Stomach (tissue), 8 donors: ENCODE measurements at regions not wholly inside any gene's neighbourhood (a gene's known extent, or its start where the extent isn't known, plus 50 kb on each side); places are given as distances from the start of the nearest gene placed in this dataset.

Experiments
- DNase-seq, 2 donors: peaks; one replicate each; pipeline versions ENCODE4 v3.0.0 to v3.0.0-alpha.2; 2013 to 2019
- H3K27ac ChIP-seq, 5 donors: fragments of 200-600 bp in 4 of 5; sonication (generic) in 4 of 5; one replicate each; pipeline ENCODE4 v1.5.1; 2013 to 2019; ENCODE audit warnings: mild to moderate bottlenecking in 1 of 5, moderate library complexity in 1 of 5
- H3K27me3 ChIP-seq, 3 donors: fragments of 200-600 bp; sonication (generic); one replicate each; pipeline ENCODE4 v1.5.1; 2017 to 2019; ENCODE audit warnings: mixed run types in 1 of 3
- H3K36me3 ChIP-seq, 4 donors: fragments of 200-600 bp; sonication (generic); 1 replicate in 3 of 4; 2 replicates in 1 of 4; pipeline ENCODE4 v1.5.1; 2016 to 2019
- H3K4me1 ChIP-seq, 4 donors: fragments of 200-600 bp; sonication (generic); one replicate each; pipeline ENCODE4 v1.5.1; 2016 to 2019
- H3K4me3 ChIP-seq, 4 donors: fragments of 200-600 bp; sonication (generic) in 3 of 4; one replicate each; pipeline ENCODE4 v1.5.1; 2016 to 2019; ENCODE audit warnings: mild to moderate bottlenecking in 1 of 4
- H3K9me3 ChIP-seq, 4 donors: fragments of 200-600 bp; sonication (generic); one replicate each; pipeline ENCODE4 v1.5.1; 2016 to 2019
- CTCF ChIP-seq, 7 experiments: fragments of 450-650 bp in 4 of 7; fragments of 200-600 bp in 3 of 7; sonication (generic) in 3 of 7; IDR thresholded peaks; one replicate each; pipeline ENCODE4 v1.5.1; 2016 to 2019; ENCODE audit warnings: antibody characterized with exemption in 7 of 7, control low read depth in 2 of 7, mild to moderate bottlenecking in 1 of 7
- EP300 ChIP-seq: sonication (generic); formaldehyde crosslinking; IDR thresholded peaks from one replicate; pipeline ENCODE4 v1.6.1; 2017; ENCODE audit warnings: antibody characterized with exemption
- POLR2A ChIP-seq, 4 donors: fragments of 450-650 bp; IDR thresholded peaks; one replicate each; pipeline ENCODE4 v1.6.1; 2016; ENCODE audit warnings: antibody characterized with exemption in 4 of 4, control low read depth in 2 of 4, mild to moderate bottlenecking in 1 of 4, moderate library complexity in 1 of 4
- POLR2AphosphoS5 ChIP-seq, 3 donors: sonication (generic); formaldehyde crosslinking; IDR thresholded peaks; one replicate each; pipeline ENCODE4 v1.6.1; 2016; ENCODE audit warnings: antibody characterized with exemption in 3 of 3
- WGBS, 5 donors: extraction: QIAGEN DNeasy Blood & Tissue Kit in 3 of 5; methylation state at CpG; one replicate each; pipeline versions ENCODE4 v1.1.5 to v1.1.7; 2013 to 2018; 5-methylcytosine and 5-hydroxymethylcytosine counted together
- intact Hi-C: fragments of 100-400 bp; cut with DNase I; formaldehyde crosslinking; loops from one replicate; pipeline ENCODE4 v1.15.1; 2023; ENCODE audit warnings: low total_unique reads
- donor health status: healthy with polysubstance abuse.
- donor health status: Bipolar disorder and iron deficiency.
- donor health status: healthy.

GRCh38 chr6:167392631-167393316 lies 67.9 kb downstream of the TTLL2 start:
- intact Hi-C loops, result no loop called here
- TF ChIP-seq POLR2A (IDR thresholded peaks at IDR 0.05) (no peak), EP300 (no peak), POLR2AphosphoS5 (IDR thresholded peaks at IDR 0.05) (no peak), CTCF (IDR thresholded peaks at IDR 0.05) (no peak)
- Histone ChIP-seq H3K27ac (no peak overlapping the region), H3K4me1 (peaks cover 0 to 18% (median 15%) of the 10 kb centered on the region in 4 donors), H3K9me3 (no peaks in the 10 kb centered on the region), H3K27me3 (no peaks in the 10 kb centered on the region), H3K36me3 (no peaks in the 10 kb centered on the region), H3K4me3 (no peak overlapping the region)
- no peak for DNase-seq
- WGBS, 5 donors, result 82 to 90% (median 84%) methylated on average over 6 to 13 of the region's 13 CpGs

- intact Hi-C loops, result no loop called here
- TF ChIP-seq POLR2A (IDR thresholded peaks at IDR 0.05) (no peak), POLR2AphosphoS5 (IDR thresholded peaks at IDR 0.05) (no peak), CTCF (IDR thresholded peaks at IDR 0.05) (no peak), EP300 (no peak)
- Histone ChIP-seq H3K4me3 (no peak overlapping the region), H3K27ac (no peak overlapping the region), H3K36me3 (no peaks in the 10 kb centered on the region), H3K9me3 (no peaks in the 10 kb centered on the region), H3K27me3 (no peaks in the 10 kb centered on the region), H3K4me1 (peaks cover 0 to 18% (median 15%) of the 10 kb centered on the region in 4 donors)
- DNase-seq, result no peak
- 89 to 97% (median 93%) methylated on average over 7 of the region's 7 CpGs for WGBS, 5 donors
These were observed 68.8 kb downstream of the TTLL2 start for GRCh38 chr6:167393731-167394130.

- TF ChIP-seq POLR2A (IDR thresholded peaks at IDR 0.05) (no peak), CTCF (IDR thresholded peaks at IDR 0.05) (no peak), POLR2AphosphoS5 (IDR thresholded peaks at IDR 0.05) (no peak), EP300 (no peak)
- Histone ChIP-seq H3K9me3 (no peaks in the 10 kb centered on the region), H3K4me1 (peaks cover 0 to 18% (median 15%) of the 10 kb centered on the region in 4 donors), H3K36me3 (no peaks in the 10 kb centered on the region), H3K27me3 (no peaks in the 10 kb centered on the region), H3K27ac (no peak overlapping the region), H3K4me3 (no peak overlapping the region)
- DNase-seq, result peak in 1 of 2 donors; percentile 24
- 64 to 83% (median 81%) methylated on average over 8 of the region's 8 CpGs for WGBS, 5 donors
- intact Hi-C loops, result no loop called here
These were observed 69.5 kb downstream of the TTLL2 start for GRCh38 chr6:167394339-167394738.

- intact Hi-C loops, result no loop called here
- no peaks in the 10 kb centered on the region for H3K27me3 ChIP-seq
- WGBS, 5 donors, result 93 to 97% (median 94%) methylated on average over 19 of the region's 19 CpGs
- TF ChIP-seq POLR2A (IDR thresholded peaks at IDR 0.05) (no peak), POLR2AphosphoS5 (IDR thresholded peaks at IDR 0.05) (no peak), CTCF (IDR thresholded peaks at IDR 0.05) (no peak), EP300 (no peak)
- H3K36me3 ChIP-seq, result no peaks in the 10 kb centered on the region
- no peak overlapping the region for H3K4me3 ChIP-seq
- DNase-seq, result no peak
- no peaks in the 10 kb centered on the region for H3K9me3 ChIP-seq
- no peak overlapping the region for H3K27ac ChIP-seq
- peaks cover 0 to 18% (median 15%) of the 10 kb centered on the region in 4 donors for H3K4me1 ChIP-seq
These were observed 69.9 kb downstream of the TTLL2 start for GRCh38 chr6:167394820-167395219.
